ENCODE measurements at regions not wholly inside any gene's neighbourhood (a gene's known extent, or its start where the extent isn't known, plus 50 kb on each side); places are given as distances from the start of the nearest gene placed in this dataset.

DNA sequence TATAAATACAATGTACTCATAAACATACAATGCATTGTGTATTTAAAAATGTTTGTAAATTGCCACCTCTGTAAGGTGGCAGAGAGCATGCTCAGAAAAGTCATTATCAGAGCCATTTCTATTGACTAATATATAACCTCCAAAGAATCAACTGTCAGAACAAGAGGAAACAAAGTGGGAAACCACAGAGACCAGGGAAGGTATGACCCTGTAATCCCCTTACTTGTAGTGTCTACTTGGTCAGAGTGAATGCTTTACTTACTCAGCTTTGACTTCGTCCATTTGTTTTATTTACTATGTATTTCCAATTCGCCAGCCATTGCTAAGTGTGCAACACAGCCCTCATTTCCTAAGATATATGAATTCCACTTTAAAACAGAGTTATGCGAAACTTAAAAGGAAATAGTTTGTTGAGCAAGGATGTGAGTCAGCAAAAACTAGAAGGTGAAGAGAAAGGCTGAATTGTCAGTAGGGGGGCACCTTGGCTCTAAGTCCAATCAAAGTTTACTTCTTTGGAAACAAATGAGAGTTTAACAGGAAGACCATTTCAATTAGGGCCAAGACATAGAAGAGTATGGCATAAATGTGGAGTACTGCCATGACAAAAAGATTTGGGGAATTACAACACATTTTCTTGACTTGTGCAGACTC is 671.7 kb upstream of the PTBP2 start:
- Mint-ChIP-seq H3K27me3 (ENCODE audit: low read depth) (no peaks in the 10 kb centered on the region), H3K36me3 (ENCODE audit: low read depth) (no peaks in the 10 kb centered on the region), H3K27ac (no peak overlapping the region), H3K4me3 (ENCODE audit: low read depth) (no peak overlapping the region), H3K9me3 (peaks cover 18% of the 10 kb centered on the region), H3K4me1 (ENCODE audit: low read depth) (no peaks in the 10 kb centered on the region)
- intact Hi-C loops (cut with micrococcal nuclease), result no loop called here
- no peak for DNase-seq (ENCODE audit: low spot score)

DNA sequence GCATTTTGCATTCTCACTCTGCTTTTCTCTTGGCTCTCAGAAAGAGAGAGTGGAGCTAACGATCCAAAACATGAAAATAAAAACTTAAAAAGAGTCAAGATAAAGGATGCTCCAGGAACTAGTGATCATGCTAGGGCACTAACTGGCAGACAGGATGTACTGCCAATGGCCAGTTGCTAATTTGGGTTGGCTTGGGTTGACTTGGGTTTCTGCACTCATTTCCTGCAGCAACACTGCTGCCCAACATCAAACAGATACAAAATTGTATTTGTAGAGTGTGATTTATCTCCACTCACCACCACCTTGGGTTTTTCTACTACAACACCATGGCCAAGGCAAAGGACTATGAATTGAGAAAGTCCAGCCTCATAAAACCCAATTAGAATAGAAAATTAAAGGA is 662.3 kb upstream of the PTBP2 start:
- Mint-ChIP-seq H3K4me3 (ENCODE audit: low read depth) (no peak overlapping the region), H3K9me3 (peaks cover 26% of the 10 kb centered on the region), H3K4me1 (ENCODE audit: low read depth) (no peaks in the 10 kb centered on the region), H3K27ac (no peak overlapping the region), H3K36me3 (ENCODE audit: low read depth) (no peaks in the 10 kb centered on the region), H3K27me3 (ENCODE audit: low read depth) (no peaks in the 10 kb centered on the region)
- DNase-seq (ENCODE audit: low spot score), result no peak
- intact Hi-C loops (cut with micrococcal nuclease), result no loop called here

DNA sequence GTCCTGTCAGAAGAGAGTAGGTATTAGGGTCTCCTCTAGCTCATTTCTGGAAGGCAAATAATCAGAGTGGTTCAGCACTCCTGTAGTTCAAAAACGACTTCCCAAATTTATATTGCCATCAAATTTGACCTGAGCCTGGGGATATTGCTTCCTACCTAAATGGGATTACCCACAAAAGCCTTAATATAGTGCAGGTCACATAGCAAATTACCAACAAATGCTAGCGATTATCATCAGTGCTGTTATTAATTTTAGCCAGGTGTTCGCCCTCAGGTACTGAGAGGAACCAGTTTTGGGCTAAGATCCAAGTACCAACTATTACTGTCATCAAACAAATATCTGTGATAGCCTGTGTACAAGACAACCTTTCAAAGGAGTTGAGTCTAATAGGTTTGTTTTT is 661.8 kb upstream of the PTBP2 start:
- H3K27ac Mint-ChIP-seq, result no peak overlapping the region
- intact Hi-C loops (cut with micrococcal nuclease), result no loop called here

DNA sequence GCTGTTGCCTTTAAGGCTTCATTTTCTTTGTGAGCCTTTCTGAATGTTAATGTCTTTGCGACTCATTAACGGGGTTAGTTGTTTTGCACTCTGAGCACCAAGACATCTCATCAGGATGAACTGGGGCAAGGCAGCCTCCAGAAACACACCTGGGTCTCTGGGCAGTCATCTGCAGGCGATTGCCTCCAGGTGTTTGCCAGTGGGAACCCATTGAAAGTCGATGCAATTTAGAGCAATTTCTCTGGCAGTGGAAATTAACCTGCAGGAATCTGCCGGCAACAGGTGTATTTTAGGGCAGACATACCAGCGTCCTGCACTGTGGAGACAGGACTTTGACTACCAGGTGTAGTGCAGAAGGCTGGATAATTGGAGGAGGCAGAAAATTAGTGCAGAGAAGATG is 661.0 kb upstream of the PTBP2 start:
- Mint-ChIP-seq H3K27ac (no peak overlapping the region), H3K36me3 (ENCODE audit: low read depth) (no peaks in the 10 kb centered on the region), H3K27me3 (ENCODE audit: low read depth) (no peaks in the 10 kb centered on the region), H3K9me3 (peaks cover 22% of the 10 kb centered on the region), H3K4me3 (ENCODE audit: low read depth) (no peak overlapping the region), H3K4me1 (ENCODE audit: low read depth) (no peaks in the 10 kb centered on the region)
- no peak for DNase-seq (ENCODE audit: low spot score)
- intact Hi-C loops (cut with micrococcal nuclease), result no loop called here

More for the DNA sequence above, 661.8 kb upstream of the PTBP2 start:
- H3K4me3 Mint-ChIP-seq (ENCODE audit: low read depth), result no peak overlapping the region
- peaks cover 22% of the 10 kb centered on the region for H3K9me3 Mint-ChIP-seq
- H3K36me3 Mint-ChIP-seq (ENCODE audit: low read depth), result no peaks in the 10 kb centered on the region
- DNase-seq (ENCODE audit: low spot score), result no peak
- no peaks in the 10 kb centered on the region for H3K4me1 Mint-ChIP-seq (ENCODE audit: low read depth)
- no peaks in the 10 kb centered on the region for H3K27me3 Mint-ChIP-seq (ENCODE audit: low read depth)

DNA sequence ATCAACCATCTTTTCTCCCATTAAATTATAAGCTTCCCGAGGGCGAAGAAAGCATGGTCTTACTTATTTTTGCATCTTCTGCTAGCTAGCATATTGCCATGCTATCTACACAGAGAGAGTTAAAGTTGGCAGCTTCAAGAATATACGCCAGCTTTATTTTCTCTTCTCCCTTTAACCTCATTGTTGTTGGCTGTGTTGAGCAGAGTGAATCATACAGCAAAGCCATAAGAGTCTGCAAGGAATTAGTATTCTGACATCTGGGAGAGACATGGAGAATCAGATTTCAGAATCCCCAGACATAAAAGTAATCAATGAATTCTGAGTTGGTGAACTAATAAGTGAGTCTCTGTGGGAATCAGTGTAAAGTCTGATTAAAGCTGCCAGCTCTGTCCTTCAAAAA is 649.6 kb upstream of the PTBP2 start:
- Mint-ChIP-seq H3K4me1 (ENCODE audit: low read depth) (no peaks in the 10 kb centered on the region), H3K36me3 (ENCODE audit: low read depth) (no peaks in the 10 kb centered on the region), H3K9me3 (peaks cover 16% of the 10 kb centered on the region), H3K27ac (no peak overlapping the region), H3K4me3 (ENCODE audit: low read depth) (no peak overlapping the region), H3K27me3 (ENCODE audit: low read depth) (no peaks in the 10 kb centered on the region)
- no peak for DNase-seq (ENCODE audit: low spot score)
- intact Hi-C loops (cut with micrococcal nuclease), result no loop called here

DNA sequence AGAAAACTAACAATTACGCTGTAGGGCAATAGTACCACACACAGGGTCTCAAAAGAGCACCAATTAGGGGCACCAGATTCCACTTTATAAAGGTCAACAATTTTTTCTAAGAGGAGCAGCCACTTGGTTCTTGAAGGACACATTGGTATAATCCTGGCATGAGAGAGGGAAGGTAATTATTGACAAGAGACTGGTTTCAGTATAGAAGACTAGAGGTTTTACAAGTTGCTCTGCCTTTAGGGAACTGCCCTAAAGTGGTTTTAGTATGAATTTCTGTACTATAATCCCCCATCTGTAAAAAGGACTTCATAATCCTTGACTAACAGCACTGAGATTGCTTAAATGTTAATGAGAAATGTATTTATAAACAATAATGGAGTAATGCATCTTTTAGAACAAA is 648.5 kb upstream of the PTBP2 start:
- Mint-ChIP-seq H3K9me3 (peaks cover 15% of the 10 kb centered on the region), H3K4me1 (ENCODE audit: low read depth) (no peaks in the 10 kb centered on the region), H3K27me3 (ENCODE audit: low read depth) (no peaks in the 10 kb centered on the region), H3K4me3 (ENCODE audit: low read depth) (no peak overlapping the region), H3K27ac (no peak overlapping the region), H3K36me3 (ENCODE audit: low read depth) (no peaks in the 10 kb centered on the region)
- intact Hi-C loops (cut with micrococcal nuclease), result no loop called here
- no peak for DNase-seq (ENCODE audit: low spot score)

DNA sequence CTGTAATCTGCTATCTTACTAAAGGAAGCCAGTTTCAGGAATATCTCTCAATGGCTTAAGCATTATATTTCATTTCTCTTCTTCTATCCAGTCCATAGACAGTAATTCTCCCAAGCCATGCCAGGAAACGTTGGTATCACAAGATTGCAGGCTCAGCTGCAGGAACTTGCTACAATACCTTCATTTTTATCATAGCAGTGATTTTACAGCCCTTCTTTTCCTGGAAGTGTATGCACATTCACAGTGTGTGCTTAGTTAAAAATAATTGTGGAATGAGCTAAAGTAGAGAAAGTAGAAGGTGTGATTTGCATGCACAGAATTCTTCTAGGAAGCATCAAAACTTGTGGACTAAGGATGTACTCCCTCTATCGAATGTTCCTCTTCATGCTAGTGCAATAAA is 647.2 kb upstream of the PTBP2 start:
- H3K27ac Mint-ChIP-seq, result no peak overlapping the region
- no peaks in the 10 kb centered on the region for H3K36me3 Mint-ChIP-seq (ENCODE audit: low read depth)
- H3K4me3 Mint-ChIP-seq (ENCODE audit: low read depth), result no peak overlapping the region
- no peaks in the 10 kb centered on the region for H3K4me1 Mint-ChIP-seq (ENCODE audit: low read depth)
- peaks cover 8% of the 10 kb centered on the region for H3K9me3 Mint-ChIP-seq
- intact Hi-C loops (cut with micrococcal nuclease), result no loop called here
- H3K27me3 Mint-ChIP-seq (ENCODE audit: low read depth), result no peaks in the 10 kb centered on the region
- DNase-seq (ENCODE audit: low spot score), result no peak

DNA sequence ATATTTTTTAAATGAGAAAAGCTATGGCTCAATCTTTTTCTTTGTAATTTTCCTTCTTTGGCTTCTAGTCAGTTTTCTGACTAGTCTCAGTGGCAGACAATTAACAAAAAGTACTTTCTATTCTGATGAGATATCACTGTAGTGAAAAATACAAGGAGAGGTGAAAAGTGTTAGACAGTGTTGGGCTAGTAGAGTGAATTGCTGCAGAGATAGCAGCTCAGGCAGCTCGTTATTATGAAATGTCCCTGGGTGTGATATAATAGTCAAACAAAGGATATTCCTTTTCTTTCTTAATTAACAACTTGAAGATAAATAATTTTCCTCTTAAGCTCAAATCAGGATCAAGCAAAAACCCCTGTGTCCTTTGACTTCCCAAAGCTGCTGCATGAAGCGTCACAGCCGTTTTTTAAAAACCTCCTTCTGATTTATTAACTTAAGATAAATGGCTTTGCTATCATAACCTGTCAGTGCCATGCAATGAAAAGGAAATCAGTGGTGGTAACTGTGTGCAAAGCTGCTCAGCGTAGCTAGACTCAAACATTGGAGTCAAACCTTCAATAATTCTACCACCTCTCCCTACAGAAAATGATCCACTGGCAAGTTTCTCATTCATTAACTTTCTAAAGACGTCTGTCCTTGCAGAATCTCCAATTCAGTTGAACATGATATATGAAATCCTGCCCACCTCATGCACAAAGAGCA is 646.6 kb upstream of the PTBP2 start:
- intact Hi-C loops (cut with micrococcal nuclease), result no loop called here
- Mint-ChIP-seq H3K4me3 (ENCODE audit: low read depth) (no peak overlapping the region), H3K9me3 (peaks cover 5% of the 10 kb centered on the region), H3K4me1 (ENCODE audit: low read depth) (no peaks in the 10 kb centered on the region), H3K27me3 (ENCODE audit: low read depth) (no peaks in the 10 kb centered on the region), H3K27ac (no peak overlapping the region), H3K36me3 (ENCODE audit: low read depth) (no peaks in the 10 kb centered on the region)
- no peak for DNase-seq (ENCODE audit: low spot score)

DNA sequence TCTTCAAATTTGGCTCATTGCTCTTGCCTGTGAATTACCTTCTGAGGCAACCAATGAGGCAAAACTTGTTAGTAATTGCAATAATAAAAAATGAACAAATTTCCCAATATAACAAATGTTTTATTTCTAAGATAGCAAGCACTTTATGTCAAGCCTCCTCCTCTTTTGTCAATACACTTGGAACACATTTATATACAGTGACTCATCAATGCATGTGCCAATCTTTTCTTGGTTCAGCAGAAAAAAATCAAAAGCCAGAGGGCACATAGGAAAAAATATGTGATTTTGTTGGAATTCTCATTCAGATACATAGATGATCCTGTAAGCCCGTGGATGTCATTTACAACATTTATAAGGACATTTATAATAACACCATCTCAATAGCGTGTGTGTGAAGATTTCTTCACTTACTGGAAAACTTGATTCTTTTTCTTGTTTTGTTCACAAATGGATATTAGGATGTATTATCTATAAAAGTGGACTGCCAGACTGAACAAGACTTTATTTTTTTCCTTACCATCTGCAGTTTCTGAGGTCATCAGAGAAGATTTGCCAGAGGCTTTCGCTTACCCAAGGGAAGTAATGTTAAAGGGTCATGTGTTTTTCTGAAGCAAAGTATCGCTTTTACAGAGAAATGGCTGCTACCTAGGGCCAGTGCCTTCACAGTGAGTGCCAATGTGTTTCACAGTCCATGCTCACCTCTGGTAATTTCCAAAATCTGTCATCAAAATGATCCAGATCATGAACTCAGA is 645.7 kb upstream of the PTBP2 start:
- Mint-ChIP-seq H3K27ac (no peak overlapping the region), H3K27me3 (ENCODE audit: low read depth) (no peaks in the 10 kb centered on the region), H3K9me3 (peaks cover 3% of the 10 kb centered on the region), H3K4me1 (ENCODE audit: low read depth) (no peaks in the 10 kb centered on the region), H3K36me3 (ENCODE audit: low read depth) (no peaks in the 10 kb centered on the region), H3K4me3 (ENCODE audit: low read depth) (no peak overlapping the region)
- no peak for DNase-seq (ENCODE audit: low spot score)
- intact Hi-C loops (cut with micrococcal nuclease), result no loop called here

DNA sequence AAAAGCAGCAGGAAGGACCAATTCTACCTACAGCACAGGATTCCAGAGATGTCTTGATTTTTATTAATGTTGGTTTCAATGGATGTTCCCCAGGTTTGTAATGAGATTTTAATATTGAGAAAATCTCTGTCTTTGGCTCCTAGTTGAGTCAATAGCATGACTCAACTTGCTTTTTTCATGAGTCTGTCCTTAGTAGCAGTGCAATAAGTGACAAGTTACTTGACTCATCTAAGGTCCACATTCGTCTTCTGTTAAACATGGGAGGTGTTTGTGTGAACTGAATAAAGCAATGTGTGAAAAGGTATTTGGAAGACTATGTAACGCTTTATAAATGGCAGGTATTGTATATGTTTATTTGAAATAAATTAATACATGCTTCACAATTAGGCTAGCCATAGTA is 645.0 kb upstream of the PTBP2 start:
- no peak overlapping the region for H3K27ac Mint-ChIP-seq

DNA sequence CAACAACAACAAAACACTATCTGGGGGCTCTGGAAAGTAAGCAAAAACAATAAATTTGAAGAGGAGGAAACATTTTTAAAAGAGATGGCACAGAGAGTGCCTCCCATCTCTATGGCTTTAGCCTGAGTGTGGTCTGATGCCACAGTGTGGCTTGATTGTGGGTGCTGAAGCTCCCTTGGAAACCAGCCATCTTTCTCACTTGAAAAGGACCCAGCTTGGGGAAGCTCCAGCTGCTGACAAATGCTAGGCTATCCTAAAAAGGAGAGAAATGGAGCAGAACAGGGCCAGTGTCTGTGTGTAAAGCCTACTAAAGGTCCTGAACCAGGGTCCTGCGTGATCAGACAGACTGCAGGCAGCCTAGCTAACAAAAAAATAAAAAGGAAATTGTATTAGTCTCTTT is 642.0 kb upstream of the PTBP2 start:
- no peak for DNase-seq (ENCODE audit: low spot score)
- Mint-ChIP-seq H3K27ac (no peak overlapping the region), H3K4me1 (ENCODE audit: low read depth) (no peaks in the 10 kb centered on the region), H3K27me3 (ENCODE audit: low read depth) (no peaks in the 10 kb centered on the region), H3K36me3 (ENCODE audit: low read depth) (no peaks in the 10 kb centered on the region), H3K9me3 (no peaks in the 10 kb centered on the region), H3K4me3 (ENCODE audit: low read depth) (no peak overlapping the region)
- intact Hi-C loops (cut with micrococcal nuclease), result no loop called here

More for the DNA sequence above, 645.0 kb upstream of the PTBP2 start:
- no peaks in the 10 kb centered on the region for H3K36me3 Mint-ChIP-seq (ENCODE audit: low read depth)
- no peak overlapping the region for H3K4me3 Mint-ChIP-seq (ENCODE audit: low read depth)
- intact Hi-C loops (cut with micrococcal nuclease), result no loop called here
- H3K27me3 Mint-ChIP-seq (ENCODE audit: low read depth), result no peaks in the 10 kb centered on the region
- DNase-seq (ENCODE audit: low spot score), result no peak
- no peaks in the 10 kb centered on the region for H3K4me1 Mint-ChIP-seq (ENCODE audit: low read depth)
- peaks cover 2% of the 10 kb centered on the region for H3K9me3 Mint-ChIP-seq

DNA sequence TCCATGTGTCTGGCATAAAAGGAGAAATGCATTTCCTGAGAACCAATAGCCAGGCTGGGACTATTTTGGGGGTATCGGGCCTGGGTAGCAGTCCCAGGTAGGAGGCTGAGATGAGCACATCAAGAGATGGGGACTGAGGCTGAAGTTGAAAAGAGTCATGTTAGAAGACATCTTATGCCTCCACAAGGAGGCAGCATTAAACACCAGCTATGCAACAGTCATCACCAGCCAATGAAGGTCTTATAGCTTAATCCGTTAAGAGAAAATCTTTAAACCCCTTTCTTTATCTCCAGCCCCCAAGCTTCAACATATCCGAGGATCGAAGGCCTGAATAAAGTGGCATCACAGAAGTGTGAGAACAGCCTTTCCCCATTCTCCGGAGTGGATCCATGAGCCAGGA is 640.7 kb upstream of the PTBP2 start:
- Mint-ChIP-seq H3K4me1 (ENCODE audit: low read depth) (no peaks in the 10 kb centered on the region), H3K9me3 (no peaks in the 10 kb centered on the region)

DNA sequence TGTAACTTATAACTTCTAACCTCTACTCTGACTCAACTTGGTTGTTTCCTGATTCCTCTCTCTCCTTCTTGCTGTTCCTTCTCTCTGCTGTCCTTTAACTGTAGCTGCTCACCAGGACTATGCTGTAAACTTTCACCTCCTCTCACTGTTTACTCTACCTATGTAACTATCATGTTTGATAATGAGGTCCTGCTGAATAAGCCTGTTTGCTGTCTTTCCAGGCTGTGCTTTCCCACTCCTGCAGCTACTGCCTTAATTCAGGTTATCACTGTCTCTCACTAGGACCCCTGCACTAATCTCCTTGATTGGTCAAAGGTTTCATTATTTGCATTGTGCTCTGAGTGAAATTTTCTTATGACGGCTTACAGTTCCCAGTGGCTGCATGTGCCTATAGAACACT is 633.9 kb upstream of the PTBP2 start:
- H3K4me3 Mint-ChIP-seq (ENCODE audit: low read depth), result no peak overlapping the region
- no peak for DNase-seq (ENCODE audit: low spot score)
- H3K36me3 Mint-ChIP-seq (ENCODE audit: low read depth), result no peaks in the 10 kb centered on the region
- no peaks in the 10 kb centered on the region for H3K9me3 Mint-ChIP-seq
- no peak overlapping the region for H3K27ac Mint-ChIP-seq
- no peaks in the 10 kb centered on the region for H3K4me1 Mint-ChIP-seq (ENCODE audit: low read depth)
- H3K27me3 Mint-ChIP-seq (ENCODE audit: low read depth), result no peaks in the 10 kb centered on the region
- intact Hi-C loops (cut with micrococcal nuclease), result no loop called here

More for the DNA sequence above, 640.7 kb upstream of the PTBP2 start:
- Mint-ChIP-seq H3K4me3 (ENCODE audit: low read depth) (no peak overlapping the region), H3K27ac (no peak overlapping the region), H3K27me3 (ENCODE audit: low read depth) (no peaks in the 10 kb centered on the region), H3K36me3 (ENCODE audit: low read depth) (no peaks in the 10 kb centered on the region)
- DNase-seq (ENCODE audit: low spot score), result no peak
- intact Hi-C loops (cut with micrococcal nuclease), result no loop called here

Measured in activated T-helper 2 cell treated with anti-CD3 and anti-CD28 coated beads, Interferon-gamma antibody, Interleukin-2, Interleukin-4, amounts not matched to agents 10 μg/mL and 5 μg/mL and 100 μg/mL, durations not matched to agents 14 hours and 24 hours and 36 hours (primary cell).